Neural cell (in vitro differentiated cells): ENCODE measurements at regions not wholly inside any gene's neighbourhood (a gene's known extent, or its start where the extent isn't known, plus 50 kb on each side); places are given as distances from the start of the nearest gene placed in this dataset.

Source experiments
- H2AFZ ChIP-seq: fragments of 200-600, 300-800 bp; sonication (generic), shearing (Covaris generic); 2 replicates; pipeline ENCODE4 v1.6.0; 2014; ENCODE audit warnings: low read depth, mild to moderate bottlenecking, antibody characterized with exemption, low read length, moderate library complexity
- H3F3A ChIP-seq: fragments of 200-600 bp; shearing (Covaris generic); 2 replicates; pipeline ENCODE4 v1.6.1; 2016; ENCODE audit warnings: mild to moderate bottlenecking, moderate library complexity, mixed read lengths, antibody characterized with exemption, low read length; ENCODE audit not compliant: insufficient read depth, poor library complexity, severe bottlenecking
- H3K27ac ChIP-seq: fragments of 200-600, 300-800 bp; sonication (generic), shearing (Covaris generic); 2 replicates; pipeline ENCODE4 v1.5.1; 2014; ENCODE audit warnings: mild to moderate bottlenecking, low read length, moderate library complexity
- H3K27me3 ChIP-seq: fragments of 300-800, 200-600 bp; sonication (generic), shearing (Covaris generic); 2 replicates; pipeline ENCODE4 v1.6.0; 2014; ENCODE audit warnings: mild to moderate bottlenecking, low read depth, low read length, moderate library complexity; ENCODE audit not compliant: insufficient read depth
- H3K36me3 ChIP-seq: fragments of 300-800, 200-600 bp; sonication (generic), shearing (Covaris generic); 2 replicates; pipeline ENCODE4 v1.5.1; 2014; ENCODE audit warnings: mild to moderate bottlenecking, antibody characterized with exemption, low read length, moderate library complexity; ENCODE audit not compliant: insufficient read depth
- H3K4me2 ChIP-seq: fragments of 300-800, 200-600 bp; sonication (generic), shearing (Covaris generic); 2 replicates; pipeline ENCODE4 v1.6.0; 2014; ENCODE audit warnings: mild to moderate bottlenecking, low read length
- H3K4me3 ChIP-seq: fragments of 300-800, 200-600 bp; sonication (generic), shearing (Covaris generic); 2 replicates; pipeline ENCODE4 v1.5.1; 2014; ENCODE audit warnings: mild to moderate bottlenecking, low read length, moderate library complexity
- H3K79me2 ChIP-seq: fragments of 200-600 bp; shearing (Covaris generic); replicated peaks from 2 replicates; pipeline ENCODE4 v1.6.0; 2014; ENCODE audit warnings: mild to moderate bottlenecking, low read length, moderate library complexity; ENCODE audit not compliant: insufficient read depth
- H3K9ac ChIP-seq: fragments of 300-800, 200-600 bp; sonication (generic), shearing (Covaris generic); 2 replicates; pipeline ENCODE4 v1.6.1; 2016; ENCODE audit warnings: mild to moderate bottlenecking, low read length, mixed read lengths
- H3K9me2 ChIP-seq: fragments of 200-600 bp; shearing (Covaris generic); 2 replicates; pipeline ENCODE4 v1.6.1; 2016; ENCODE audit warnings: mild to moderate bottlenecking, low read length, mixed read lengths; ENCODE audit not compliant: insufficient read depth
- H3K9me3 ChIP-seq: fragments of 200-600, 300-800 bp; sonication (generic), shearing (Covaris generic); 2 replicates; pipeline ENCODE4 v1.6.1; 2016; ENCODE audit warnings: mild to moderate bottlenecking, mixed run types, low read length, moderate library complexity, mixed read lengths
- H4K20me1 ChIP-seq: fragments of 200-600 bp; shearing (Covaris generic); 2 replicates; pipeline ENCODE4 v1.6.1; 2016; ENCODE audit warnings: mild to moderate bottlenecking, mixed run types; ENCODE audit not compliant: insufficient read depth
- EP300 ChIP-seq: fragments of 450-650 bp; conservative IDR thresholded peaks from 2 replicates; pipeline ENCODE4 v1.6.1; 2014; ENCODE audit warnings: antibody characterized with exemption, mild to moderate bottlenecking, moderate library complexity; ENCODE audit not compliant: poor library complexity, severe bottlenecking
- EZH2 ChIP-seq: fragments of 200-600, 300-800 bp; shearing (Covaris generic), sonication (generic); IDR thresholded peaks from 2 replicates; pipeline ENCODE4 v1.6.1; 2014; ENCODE audit warnings: antibody characterized with exemption, low read length, borderline replicate concordance, mild to moderate bottlenecking; ENCODE audit not compliant: insufficient read depth, poor library complexity, severe bottlenecking
- MXI1 ChIP-seq: fragments of 450-650 bp; conservative IDR thresholded peaks from 2 replicates; pipeline ENCODE4 v1.6.1; 2014; ENCODE audit warnings: antibody characterized with exemption, mild to moderate bottlenecking; ENCODE audit not compliant: poor library complexity, severe bottlenecking
- POLR2AphosphoS5 ChIP-seq: IDR thresholded peaks from 2 replicates; pipeline ENCODE4 v1.6.1; 2012
- RAD21 ChIP-seq: fragments of 450-650 bp; conservative IDR thresholded peaks from 2 replicates; pipeline ENCODE4 v1.6.1; 2014; ENCODE audit warnings: antibody characterized with exemption, mild to moderate bottlenecking, moderate library complexity
- SMC3 ChIP-seq: fragments of 450-650 bp; conservative IDR thresholded peaks from 2 replicates; pipeline ENCODE4 v1.6.1; 2014; ENCODE audit warnings: antibody characterized with exemption, mild to moderate bottlenecking, moderate library complexity; ENCODE audit not compliant: poor library complexity
- TAF1 ChIP-seq: IDR thresholded peaks from 2 replicates; pipeline ENCODE4 v1.6.1; 2012; ENCODE audit warnings: low read depth
- TF ChIP-seq, protein P1 (sequence below): fragments of 450-650 bp; IDR thresholded peaks from 2 replicates; pipeline ENCODE4 v1.5.1; 2014; ENCODE audit warnings: antibody characterized with exemption, mild to moderate bottlenecking, moderate library complexity; ENCODE audit not compliant: poor library complexity, severe bottlenecking
- TF ChIP-seq, protein P2 (sequence below): IDR thresholded peaks from 2 replicates; pipeline ENCODE4 v1.6.1; 2012; ENCODE audit warnings: borderline replicate concordance

- Histone ChIP-seq H3F3A (no peaks in the 10 kb centered on the region), H3K4me2 (no peak overlapping the region), H3K4me3 (no peak overlapping the region), H3K9me3 (no peaks in the 10 kb centered on the region), H3K36me3 (no peaks in the 10 kb centered on the region), H3K27me3 (no peaks in the 10 kb centered on the region), H3K9ac (no peak overlapping the region), H4K20me1 (no peaks in the 10 kb centered on the region), H3K9me2 (no peaks in the 10 kb centered on the region), H3K27ac (no peak overlapping the region), H3K79me2 (no peaks in the 10 kb centered on the region), H2AFZ (no peak overlapping the region)
- no peak for TF ChIP-seq TAF1
- TF ChIP-seq EZH2, result no peak
- TF ChIP-seq, protein P1, sequence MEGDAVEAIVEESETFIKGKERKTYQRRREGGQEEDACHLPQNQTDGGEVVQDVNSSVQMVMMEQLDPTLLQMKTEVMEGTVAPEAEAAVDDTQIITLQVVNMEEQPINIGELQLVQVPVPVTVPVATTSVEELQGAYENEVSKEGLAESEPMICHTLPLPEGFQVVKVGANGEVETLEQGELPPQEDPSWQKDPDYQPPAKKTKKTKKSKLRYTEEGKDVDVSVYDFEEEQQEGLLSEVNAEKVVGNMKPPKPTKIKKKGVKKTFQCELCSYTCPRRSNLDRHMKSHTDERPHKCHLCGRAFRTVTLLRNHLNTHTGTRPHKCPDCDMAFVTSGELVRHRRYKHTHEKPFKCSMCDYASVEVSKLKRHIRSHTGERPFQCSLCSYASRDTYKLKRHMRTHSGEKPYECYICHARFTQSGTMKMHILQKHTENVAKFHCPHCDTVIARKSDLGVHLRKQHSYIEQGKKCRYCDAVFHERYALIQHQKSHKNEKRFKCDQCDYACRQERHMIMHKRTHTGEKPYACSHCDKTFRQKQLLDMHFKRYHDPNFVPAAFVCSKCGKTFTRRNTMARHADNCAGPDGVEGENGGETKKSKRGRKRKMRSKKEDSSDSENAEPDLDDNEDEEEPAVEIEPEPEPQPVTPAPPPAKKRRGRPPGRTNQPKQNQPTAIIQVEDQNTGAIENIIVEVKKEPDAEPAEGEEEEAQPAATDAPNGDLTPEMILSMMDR, result no peak
- no peak for TF ChIP-seq POLR2AphosphoS5
- no peak for TF ChIP-seq SMC3
- TF ChIP-seq, protein P2, sequence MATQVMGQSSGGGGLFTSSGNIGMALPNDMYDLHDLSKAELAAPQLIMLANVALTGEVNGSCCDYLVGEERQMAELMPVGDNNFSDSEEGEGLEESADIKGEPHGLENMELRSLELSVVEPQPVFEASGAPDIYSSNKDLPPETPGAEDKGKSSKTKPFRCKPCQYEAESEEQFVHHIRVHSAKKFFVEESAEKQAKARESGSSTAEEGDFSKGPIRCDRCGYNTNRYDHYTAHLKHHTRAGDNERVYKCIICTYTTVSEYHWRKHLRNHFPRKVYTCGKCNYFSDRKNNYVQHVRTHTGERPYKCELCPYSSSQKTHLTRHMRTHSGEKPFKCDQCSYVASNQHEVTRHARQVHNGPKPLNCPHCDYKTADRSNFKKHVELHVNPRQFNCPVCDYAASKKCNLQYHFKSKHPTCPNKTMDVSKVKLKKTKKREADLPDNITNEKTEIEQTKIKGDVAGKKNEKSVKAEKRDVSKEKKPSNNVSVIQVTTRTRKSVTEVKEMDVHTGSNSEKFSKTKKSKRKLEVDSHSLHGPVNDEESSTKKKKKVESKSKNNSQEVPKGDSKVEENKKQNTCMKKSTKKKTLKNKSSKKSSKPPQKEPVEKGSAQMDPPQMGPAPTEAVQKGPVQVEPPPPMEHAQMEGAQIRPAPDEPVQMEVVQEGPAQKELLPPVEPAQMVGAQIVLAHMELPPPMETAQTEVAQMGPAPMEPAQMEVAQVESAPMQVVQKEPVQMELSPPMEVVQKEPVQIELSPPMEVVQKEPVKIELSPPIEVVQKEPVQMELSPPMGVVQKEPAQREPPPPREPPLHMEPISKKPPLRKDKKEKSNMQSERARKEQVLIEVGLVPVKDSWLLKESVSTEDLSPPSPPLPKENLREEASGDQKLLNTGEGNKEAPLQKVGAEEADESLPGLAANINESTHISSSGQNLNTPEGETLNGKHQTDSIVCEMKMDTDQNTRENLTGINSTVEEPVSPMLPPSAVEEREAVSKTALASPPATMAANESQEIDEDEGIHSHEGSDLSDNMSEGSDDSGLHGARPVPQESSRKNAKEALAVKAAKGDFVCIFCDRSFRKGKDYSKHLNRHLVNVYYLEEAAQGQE, result no peak
- TF ChIP-seq MXI1, result no peak
- TF ChIP-seq RAD21, result no peak
- no peak for TF ChIP-seq EP300
Observed at GRCh38 chr4:100898844-100899243, 381.0 kb upstream of the EMCN start.

DNA sequence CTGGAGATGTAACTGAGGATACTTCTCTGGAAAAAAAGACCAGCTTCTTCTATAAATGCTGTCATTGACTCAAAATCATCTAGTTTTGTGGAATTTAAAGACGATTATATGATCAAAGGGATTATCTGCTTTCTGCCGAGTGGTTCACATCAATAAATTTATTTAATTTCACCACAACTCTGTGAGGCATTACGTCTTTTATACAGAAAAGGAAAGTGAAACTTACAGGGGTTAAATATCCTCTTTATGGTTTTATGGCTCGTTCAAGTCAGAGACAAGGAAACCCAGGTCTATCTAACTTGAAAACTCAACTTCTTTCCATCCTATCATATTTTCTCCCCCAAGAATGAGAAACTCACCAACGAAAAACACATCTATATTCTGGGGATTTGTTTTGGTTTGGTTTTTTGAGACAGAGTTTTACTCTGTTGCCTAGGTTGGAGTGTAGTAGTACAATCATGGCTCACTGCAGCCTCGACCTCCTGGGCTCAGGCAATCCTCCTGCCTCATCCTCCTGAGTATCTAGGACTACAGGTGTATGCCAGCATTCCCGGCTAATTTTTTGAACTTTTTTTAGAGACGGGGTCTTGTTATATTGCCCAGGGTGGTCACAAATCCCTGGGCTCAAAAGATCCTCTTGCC lies 377.9 kb upstream of the EMCN start:
- TF ChIP-seq, protein P2, result no peak
- TF ChIP-seq EZH2 (no peak), TAF1 (no peak), SMC3 (no peak), EP300 (no peak), MXI1 (no peak), POLR2AphosphoS5 (no peak), RAD21 (no peak)
- TF ChIP-seq, protein P1, result no peak
- Histone ChIP-seq H3K27ac (no peak overlapping the region), H3K4me3 (no peak overlapping the region), H3F3A (no peaks in the 10 kb centered on the region), H4K20me1 (no peaks in the 10 kb centered on the region), H3K9me3 (no peaks in the 10 kb centered on the region), H3K79me2 (no peaks in the 10 kb centered on the region), H3K36me3 (no peaks in the 10 kb centered on the region), H2AFZ (no peak overlapping the region), H3K27me3 (no peaks in the 10 kb centered on the region), H3K4me2 (no peak overlapping the region), H3K9ac (no peak overlapping the region), H3K9me2 (no peaks in the 10 kb centered on the region)
